CD4-positive, alpha-beta T cell (primary cell): ENCODE measurements at regions not wholly inside any gene's neighbourhood (a gene's known extent, or its start where the extent isn't known, plus 50 kb on each side); places are given as distances from the start of the nearest gene placed in this dataset.

Experiments used
- ATAC-seq: fragments of 200-7000 bp; cut with Tn5 transposase; one replicate; pipeline ENCODE4 v1.10.0; 2022; ENCODE audit warnings: mild to moderate bottlenecking; ENCODE audit not compliant: poor library complexity
- CTCF ChIA-PET: fragments of 350-600 bp; sonication (Branson Sonifier 250); formaldehyde crosslinking; loops from one replicate; lab custom pipeline; 2021; ENCODE audit warnings: antibody characterized with exemption, inconsistent platforms; lab: Charles Lee
- POLR2A ChIA-PET: fragments of 350-600 bp; sonication (Branson Sonifier 250); formaldehyde crosslinking; loops from one replicate; lab custom pipeline; 2021; ENCODE audit warnings: antibody characterized with exemption, inconsistent platforms; lab: Charles Lee
- DNase-seq, 14 experiments: peaks; one replicate each; pipeline ENCODE4 v3.0.0-alpha.2; 2013 to 2020; ENCODE audit warnings: mixed read lengths in 2 of 14
- H3K27ac ChIP-seq, 2 donors: one replicate each; pipeline versions ENCODE4 v1.5.1 to v1.7.0; 2013; ENCODE audit warnings: low read length in 2 of 2, low read depth in 1 of 2, mild to moderate bottlenecking in 1 of 2
- H3K27me3 ChIP-seq, 2 experiments: 1 replicate in 1 of 2; 2 replicates in 1 of 2; pipeline versions ENCODE4 v1.6.1 to v1.7.0; 2013; ENCODE audit warnings: low read length in 2 of 2, control low read depth in 1 of 2, mild to moderate bottlenecking in 1 of 2, moderate library complexity in 1 of 2; ENCODE audit not compliant: insufficient read depth in 2 of 2, control insufficient read depth in 1 of 2
- H3K36me3 ChIP-seq: one replicate; pipeline ENCODE4 v1.6.1; 2013; ENCODE audit warnings: low read length, control low read depth; ENCODE audit not compliant: insufficient read depth
- H3K4me1 ChIP-seq: one replicate; pipeline ENCODE4 v1.6.1; 2013; ENCODE audit warnings: low read length, control low read depth; ENCODE audit not compliant: insufficient read depth
- H3K4me3 ChIP-seq: one replicate; pipeline ENCODE4 v1.5.1; 2013; ENCODE audit warnings: mild to moderate bottlenecking, low read length, moderate library complexity
- H3K9me3 ChIP-seq, 2 experiments: 1 replicate in 1 of 2; 2 replicates in 1 of 2; pipeline versions ENCODE4 v1.6.1 to v1.7.0; 2013; ENCODE audit warnings: low read length in 2 of 2, mild to moderate bottlenecking in 2 of 2, control low read depth in 1 of 2, moderate library complexity in 1 of 2; ENCODE audit not compliant: control insufficient read depth in 1 of 2, insufficient read depth in 1 of 2
- H3K27ac Mint-ChIP-seq: one replicate; pipeline ENCODE4 v1.8.0; 2020; ENCODE audit warnings: mixed read lengths
- H3K27me3 Mint-ChIP-seq: one replicate; pipeline ENCODE4 v1.8.0; 2021; ENCODE audit warnings: mixed read lengths
- H3K36me3 Mint-ChIP-seq: one replicate; pipeline ENCODE4 v1.8.0; 2021; ENCODE audit warnings: low read depth, mixed read lengths
- H3K4me1 Mint-ChIP-seq: one replicate; pipeline ENCODE4 v1.8.0; 2021; ENCODE audit warnings: low read depth, mixed read lengths
- H3K4me3 Mint-ChIP-seq: one replicate; pipeline ENCODE4 v1.8.0; 2020; ENCODE audit warnings: mild to moderate bottlenecking, mixed read lengths
- H3K9me3 Mint-ChIP-seq: one replicate; pipeline ENCODE4 v1.8.0; 2020; ENCODE audit warnings: mixed read lengths
- CTCF ChIP-seq: fragments of 200-600 bp; IDR thresholded peaks from one replicate; pipeline ENCODE4 v1.8.0; 2022; ENCODE audit warnings: antibody characterized with exemption, mild to moderate bottlenecking
- intact Hi-C, 2 experiments: fragments of 100-400 bp; cut with DNase I in 1 of 2; cut with micrococcal nuclease in 1 of 2; formaldehyde crosslinking; loops; one replicate each; pipeline versions ENCODE4 v1.15.1 to v1.9.0; 2023 to 2025; cut with DNase I, micrococcal nuclease

GRCh38 chr2:71829008-71829407, 318.7 kb downstream of the CYP26B1 start:
- DNase-seq (no peak), ATAC-seq (no peak)
- ChIA-PET POLR2A (no interaction called here), CTCF (no interaction called here)
- Histone ChIP-seq H3K9me3 (no peaks in the 10 kb centered on the region), H3K27ac (no peak overlapping the region), H3K27me3 (peaks cover 0 to 2% of the 10 kb centered on the region in 2 experiments), H3K4me1 (no peaks in the 10 kb centered on the region), H3K36me3 (no peaks in the 10 kb centered on the region), H3K4me3 (no peak overlapping the region)
- no peak for TF ChIP-seq CTCF
- no peak overlapping the region for H3K4me3 Mint-ChIP-seq
- no peak overlapping the region for H3K27ac Mint-ChIP-seq
- intact Hi-C loops = no loop called here
- H3K4me1 Mint-ChIP-seq = no peaks in the 10 kb centered on the region
- no peaks in the 10 kb centered on the region for H3K9me3 Mint-ChIP-seq
- no peaks in the 10 kb centered on the region for H3K36me3 Mint-ChIP-seq
- peaks cover 19% of the 10 kb centered on the region for H3K27me3 Mint-ChIP-seq

- intact Hi-C loops = no loop called here
- Mint-ChIP-seq H3K36me3 (no peaks in the 10 kb centered on the region), H3K4me3 (no peak overlapping the region), H3K27ac (no peak overlapping the region), H3K27me3 (peaks cover 30% of the 10 kb centered on the region), H3K9me3 (no peaks in the 10 kb centered on the region), H3K4me1 (no peaks in the 10 kb centered on the region)
- no peaks in the 10 kb centered on the region for H3K36me3 ChIP-seq
- no peaks in the 10 kb centered on the region for H3K9me3 ChIP-seq
- no peak for TF ChIP-seq CTCF
- ATAC-seq (no peak), DNase-seq (no peak)
- no peak overlapping the region for H3K27ac ChIP-seq
- ChIA-PET POLR2A (no interaction called here), CTCF (no interaction called here)
- H3K4me1 ChIP-seq = no peaks in the 10 kb centered on the region
- H3K27me3 ChIP-seq = peaks cover 0 to 2% of the 10 kb centered on the region in 2 experiments
- H3K4me3 ChIP-seq = no peak overlapping the region
Measured at GRCh38 chr2:71827973-71828372, 319.7 kb downstream of the CYP26B1 start.

GRCh38 chr2:71827524-71827901, 320.1 kb downstream of the CYP26B1 start:
- TF ChIP-seq CTCF = no peak
- Histone ChIP-seq H3K4me1 (no peaks in the 10 kb centered on the region), H3K27ac (no peak overlapping the region), H3K9me3 (no peaks in the 10 kb centered on the region), H3K36me3 (no peaks in the 10 kb centered on the region), H3K4me3 (no peak overlapping the region), H3K27me3 (peaks cover 0 to 2% of the 10 kb centered on the region in 2 experiments)
- ATAC-seq (no peak), DNase-seq (no peak)
- POLR2A ChIA-PET = no interaction called here
- H3K4me1 Mint-ChIP-seq = no peaks in the 10 kb centered on the region
- CTCF ChIA-PET = no interaction called here
- H3K27ac Mint-ChIP-seq = no peak overlapping the region
- peaks cover 32% of the 10 kb centered on the region for H3K27me3 Mint-ChIP-seq
- no peaks in the 10 kb centered on the region for H3K36me3 Mint-ChIP-seq
- H3K4me3 Mint-ChIP-seq = no peak overlapping the region
- H3K9me3 Mint-ChIP-seq = no peaks in the 10 kb centered on the region
- intact Hi-C loops = no loop called here
